Fibroblast of skin of left biceps (primary cell): ENCODE measurements at regions not wholly inside any gene's neighbourhood (a gene's known extent, or its start where the extent isn't known, plus 50 kb on each side); places are given as distances from the start of the nearest gene placed in this dataset.
A peak's percentile ranks its signal among the peaks of the same experiment; 100 is the strongest.

ENCODE experiments used
- DNase-seq, 2 experiments: peaks; one replicate each; pipeline ENCODE4 v3.0.0-alpha.2; 2013; ENCODE audit warnings: low read depth in 2 of 2

GRCh38 chr13:74966814-74967424 is 515.0 kb downstream of the TBC1D4 start:
- peak; percentile 2 to 9 for DNase-seq

GRCh38 chr13:74966275-74966674 is 515.7 kb downstream of the TBC1D4 start:
- DNase-seq: no peak

GRCh38 chr13:74945637-74946036 is 536.3 kb downstream of the TBC1D4 start:
- DNase-seq: no peak

- DNase-seq: no peak
Measured at GRCh38 chr13:74931698-74932433, 550.1 kb downstream of the TBC1D4 start.

- peak; percentile 24 to 27 for DNase-seq
Measured at GRCh38 chr13:74930402-74931165, 551.4 kb downstream of the TBC1D4 start.

- no peak for DNase-seq
Measured at GRCh38 chr13:74929436-74929835, 552.5 kb downstream of the TBC1D4 start.

GRCh38 chr13:74927823-74928222 is 554.1 kb downstream of the TBC1D4 start:
- DNase-seq: no peak

- no peak for DNase-seq
Measured at GRCh38 chr13:74922963-74923362, 559.0 kb downstream of the TBC1D4 start.

- no peak for DNase-seq
Measured at GRCh38 chr13:74921326-74921725, 560.6 kb downstream of the TBC1D4 start.

- no peak for DNase-seq
Measured at GRCh38 chr13:74920920-74921319, 561.0 kb downstream of the TBC1D4 start.

GRCh38 chr13:74920361-74920760 is 561.6 kb downstream of the TBC1D4 start:
- DNase-seq: no peak

GRCh38 chr13:74919914-74920313 is 562.1 kb downstream of the TBC1D4 start:
- DNase-seq: no peak

GRCh38 chr13:74912898-74913297 is 569.1 kb downstream of the TBC1D4 start:
- DNase-seq: no peak

- no peak for DNase-seq
Measured at GRCh38 chr13:74910415-74910814, 571.6 kb downstream of the TBC1D4 start.

GRCh38 chr13:74907788-74908187 is 574.2 kb downstream of the TBC1D4 start:
- no peak for DNase-seq

GRCh38 chr13:74904556-74904955 is 577.4 kb downstream of the TBC1D4 start:
- DNase-seq: no peak

GRCh38 chr13:74895042-74895796 is 586.8 kb downstream of the TBC1D4 start:
- no peak for DNase-seq

GRCh38 chr13:74892096-74892495 is 589.9 kb downstream of the TBC1D4 start:
- DNase-seq: no peak

GRCh38 chr13:74891610-74892009 is 590.4 kb downstream of the TBC1D4 start:
- DNase-seq: no peak

GRCh38 chr13:74889321-74889720 is 592.6 kb downstream of the TBC1D4 start:
- DNase-seq: no peak

GRCh38 chr13:74886502-74886901 is 595.5 kb downstream of the TBC1D4 start:
- no peak for DNase-seq

GRCh38 chr13:74883834-74884233 is 598.1 kb downstream of the TBC1D4 start:
- DNase-seq: no peak
